HG03135 (cell line): ENCODE measurements at regions not wholly inside any gene's neighbourhood (a gene's known extent, or its start where the extent isn't known, plus 50 kb on each side); places are given as distances from the start of the nearest gene placed in this dataset.
"Not testable (repeated sequence)": the region's sequence is repeated elsewhere in the genome, so short reads cannot be mapped to it uniquely, and the experiment has no call there.

Experiments used
- ATAC-seq: cut with Tn5 transposase; IDR thresholded peaks from one replicate; pipeline ENCODE4 v1.9.1; 2021; ENCODE audit warnings: mild to moderate bottlenecking, moderate library complexity; ENCODE audit not compliant: unreplicated experiment

- ATAC-seq: no peak
Measured at GRCh38 chr9:31839273-31839672, 545.2 kb upstream of the ACO1 start.

- no peak for ATAC-seq
Measured at GRCh38 chr9:31840702-31841101, 543.7 kb upstream of the ACO1 start.

- ATAC-seq: no peak
Measured at GRCh38 chr9:31847963-31848362, 536.5 kb upstream of the ACO1 start.

GRCh38 chr9:31848505-31849285 lies 535.7 kb upstream of the ACO1 start:
- ATAC-seq: no peak

GRCh38 chr9:31854187-31854586 lies 530.3 kb upstream of the ACO1 start:
- ATAC-seq: no peak

GRCh38 chr9:31868830-31869229 lies 515.6 kb upstream of the ACO1 start:
- ATAC-seq: no peak

GRCh38 chr9:31870276-31870675 lies 514.2 kb upstream of the ACO1 start:
- no peak for ATAC-seq

- ATAC-seq: no peak
Measured at GRCh38 chr9:31873722-31874121, 510.7 kb upstream of the ACO1 start.

- ATAC-seq: no peak
Measured at GRCh38 chr9:31894008-31894407, 490.4 kb upstream of the ACO1 start.

GRCh38 chr9:31908158-31908890 lies 476.1 kb upstream of the ACO1 start:
- ATAC-seq: peak; percentile 65

GRCh38 chr9:31908891-31909480 lies 475.5 kb upstream of the ACO1 start:
- ATAC-seq: peak; percentile 37

GRCh38 chr9:31912636-31913035 lies 471.8 kb upstream of the ACO1 start:
- no peak for ATAC-seq

GRCh38 chr9:31916591-31917241 lies 467.7 kb upstream of the ACO1 start:
- ATAC-seq: no peak

- not testable (repeated sequence) for ATAC-seq
Measured at GRCh38 chr9:31937737-31938136, 446.7 kb upstream of the ACO1 start.

GRCh38 chr9:31950756-31951155 lies 433.7 kb upstream of the ACO1 start:
- ATAC-seq: no peak

GRCh38 chr9:31958572-31958971 lies 425.9 kb upstream of the ACO1 start:
- ATAC-seq: no peak

- no peak for ATAC-seq
Measured at GRCh38 chr9:31969552-31969951, 414.9 kb upstream of the ACO1 start.

GRCh38 chr9:31983895-31984294 lies 400.5 kb upstream of the ACO1 start:
- ATAC-seq: no peak

GRCh38 chr9:31996331-31996730 lies 388.1 kb upstream of the ACO1 start:
- ATAC-seq: no peak

- ATAC-seq: no peak
Measured at GRCh38 chr9:32004431-32005076, 379.9 kb upstream of the ACO1 start.

GRCh38 chr9:32010322-32010721 lies 374.1 kb upstream of the ACO1 start:
- no peak for ATAC-seq
